ENCODE measurements at regions not wholly inside any gene's neighbourhood (a gene's known extent, or its start where the extent isn't known, plus 50 kb on each side); places are given as distances from the start of the nearest gene placed in this dataset.

- 54 to 63% (median 57%) methylated on average over 1 of the region's 1 CpG for WGBS, 4 donors
- DNase-seq, result no peak
- intact Hi-C loops (cut with DNase I), result no loop called here
- H3K36me3 ChIP-seq (replicated peaks in 1 of 2), result no peaks in the 10 kb centered on the region
- H3K27me3 ChIP-seq, result no peaks in the 10 kb centered on the region
- TF ChIP-seq CTCF (IDR thresholded peaks at IDR 0.05) (no peak), POLR2A (IDR thresholded peaks at IDR 0.05) (no peak)
- H3K4me3 ChIP-seq, result no peak overlapping the region
- H3K4me1 ChIP-seq (replicated peaks in 1 of 2), result no peaks in the 10 kb centered on the region
- no peak overlapping the region for H3K27ac ChIP-seq
- H3K9me3 ChIP-seq (replicated peaks in 1 of 3), result no peaks in the 10 kb centered on the region
These were observed 558.3 kb downstream of the PLCL1 start for GRCh38 chr2:198362740-198363139.

GRCh38 chr2:198359308-198359707 lies 554.9 kb downstream of the PLCL1 start:
- Histone ChIP-seq H3K27me3 (no peaks in the 10 kb centered on the region), H3K4me1 (replicated peaks in 1 of 2) (no peaks in the 10 kb centered on the region), H3K36me3 (replicated peaks in 1 of 2) (no peaks in the 10 kb centered on the region), H3K4me3 (no peak overlapping the region), H3K27ac (no peak overlapping the region), H3K9me3 (replicated peaks in 1 of 3) (no peaks in the 10 kb centered on the region)
- TF ChIP-seq CTCF (IDR thresholded peaks at IDR 0.05), result no peak
- no peak for TF ChIP-seq POLR2A (IDR thresholded peaks at IDR 0.05)
- no peak for DNase-seq
- intact Hi-C loops (cut with DNase I), result no loop called here
- WGBS, 4 donors, result 70 to 88% (median 76%) methylated on average over 5 of the region's 5 CpGs

- TF ChIP-seq POLR2A (IDR thresholded peaks at IDR 0.05), result no peak
- no peak for TF ChIP-seq CTCF (IDR thresholded peaks at IDR 0.05)
- no peaks in the 10 kb centered on the region for H3K4me1 ChIP-seq (replicated peaks in 1 of 2)
- intact Hi-C loops (cut with DNase I), result no loop called here
- no peak overlapping the region for H3K4me3 ChIP-seq
- WGBS, 4 donors, result 64 to 83% (median 70%) methylated on average over 4 of the region's 4 CpGs
- no peaks in the 10 kb centered on the region for H3K9me3 ChIP-seq (replicated peaks in 1 of 3)
- DNase-seq, result no peak
- H3K27ac ChIP-seq, result no peak overlapping the region
- H3K27me3 ChIP-seq, result peaks cover 2% of the 10 kb centered on the region
- H3K36me3 ChIP-seq (replicated peaks in 1 of 2), result no peaks in the 10 kb centered on the region
These were observed 551.8 kb downstream of the PLCL1 start for GRCh38 chr2:198356157-198356556.

GRCh38 chr2:198351647-198352046 lies 547.3 kb downstream of the PLCL1 start:
- Histone ChIP-seq H3K36me3 (replicated peaks in 1 of 2) (no peaks in the 10 kb centered on the region), H3K4me1 (replicated peaks in 1 of 2) (no peaks in the 10 kb centered on the region), H3K4me3 (no peak overlapping the region), H3K27me3 (peaks cover 7% of the 10 kb centered on the region), H3K27ac (no peak overlapping the region), H3K9me3 (replicated peaks in 1 of 3) (no peaks in the 10 kb centered on the region)
- TF ChIP-seq CTCF (IDR thresholded peaks at IDR 0.05) (no peak), POLR2A (IDR thresholded peaks at IDR 0.05) (no peak)
- no peak for DNase-seq
- intact Hi-C loops (cut with DNase I), result no loop called here
- WGBS, 4 donors, result 49 to 64% (median 57%) methylated on average over 4 of the region's 4 CpGs
